OCI-LY7 (cell line): ENCODE measurements at regions not wholly inside any gene's neighbourhood (a gene's known extent, or its start where the extent isn't known, plus 50 kb on each side); places are given as distances from the start of the nearest gene placed in this dataset.

Source experiments
- BruUV-seq: library from RNA; stranded (reverse); fragments of 400-500 nt; replicated peaks from 2 replicates; lab custom pipeline; 2021; lab: Mats Ljungman, UMichigan
- CTCF ChIA-PET: fragments of 300-600 bp; sonication (Branson Sonifier 250); formaldehyde crosslinking; loops from one replicate; lab custom pipeline; 2022; ENCODE audit warnings: antibody characterized with exemption; ENCODE audit not compliant: unreplicated experiment; lab: Charles Lee
- POLR2A ChIA-PET: fragments of 300-600 bp; sonication (Branson Sonifier 250); formaldehyde crosslinking; loops from one replicate; lab custom pipeline; 2022; ENCODE audit warnings: antibody characterized with exemption; lab: Charles Lee
- DNase-seq: peaks from one replicate; pipeline ENCODE4 v3.0.0-alpha.2; 2015; ENCODE audit warnings: low spot score
- H2AFZ ChIP-seq: fragments of 200-600 bp; sonication (generic), shearing (Covaris generic); 2 replicates; pipeline ENCODE4 v1.6.1; 2014; ENCODE audit warnings: mild to moderate bottlenecking, antibody characterized with exemption, low read length, moderate library complexity
- H3K27ac ChIP-seq: fragments of 200-600 bp; sonication (generic); 2 replicates; pipeline ENCODE4 v1.5.1; 2014; ENCODE audit warnings: mixed run types, low read depth, mild to moderate bottlenecking, moderate library complexity, low read length, inconsistent platforms; ENCODE audit not compliant: poor library complexity, severe bottlenecking
- H3K36me3 ChIP-seq: fragments of 200-600 bp; sonication (generic); 2 replicates; pipeline ENCODE4 v1.6.1; 2014; ENCODE audit warnings: mild to moderate bottlenecking, antibody characterized with exemption, low read length, moderate library complexity, mixed read lengths; ENCODE audit not compliant: insufficient read depth
- H3K4me1 ChIP-seq: fragments of 200-600 bp; sonication (generic); 2 replicates; pipeline ENCODE4 v1.5.1; 2014; ENCODE audit warnings: mild to moderate bottlenecking, low read length; ENCODE audit not compliant: insufficient read depth, poor library complexity, severe bottlenecking
- H3K4me2 ChIP-seq: fragments of 200-600 bp; sonication (generic); 2 replicates; pipeline ENCODE4 v1.6.1; 2014; ENCODE audit warnings: mild to moderate bottlenecking, low read length
- H3K4me3 ChIP-seq: fragments of 200-600 bp; sonication (generic); 2 replicates; pipeline ENCODE4 v1.5.1; 2014; ENCODE audit warnings: mild to moderate bottlenecking, low read depth, low read length; ENCODE audit not compliant: poor library complexity, severe bottlenecking
- H3K79me2 ChIP-seq: fragments of 200-600 bp; sonication (generic); 2 replicates; pipeline ENCODE4 v1.6.1; 2016; ENCODE audit warnings: low read depth, mild to moderate bottlenecking, low read length, moderate library complexity, mixed read lengths; ENCODE audit not compliant: insufficient read depth
- H3K9me2 ChIP-seq: fragments of 200-600 bp; sonication (generic); 2 replicates; pipeline ENCODE4 v1.6.1; 2016; ENCODE audit warnings: mild to moderate bottlenecking, low read length, mixed read lengths; ENCODE audit not compliant: insufficient read depth
- H3K9me3 ChIP-seq: fragments of 200-600 bp; sonication (generic); 2 replicates; pipeline ENCODE4 v1.6.1; 2014; ENCODE audit warnings: mild to moderate bottlenecking, mixed run types, low read length, mixed read lengths
- H4K20me1 ChIP-seq: fragments of 200-600 bp; sonication (generic); 2 replicates; pipeline ENCODE4 v1.6.1; 2014; ENCODE audit warnings: mild to moderate bottlenecking, antibody characterized with exemption, low read length, moderate library complexity, mixed read lengths; ENCODE audit not compliant: insufficient read depth
- EZH2phosphoT487 ChIP-seq: fragments of 200-600 bp; sonication (generic); IDR thresholded peaks from 2 replicates; pipeline ENCODE4 v1.6.1; 2018; ENCODE audit warnings: low read depth, borderline replicate concordance, mild to moderate bottlenecking, mixed run types, antibody characterized with exemption, low read length, moderate library complexity, mixed read lengths
- intact Hi-C: fragments of 100-400 bp; cut with micrococcal nuclease; formaldehyde crosslinking; loops from one replicate; pipeline ENCODE4 v1.10.0; 2022; ENCODE audit not compliant: unreplicated experiment
- TF ChIP-seq, protein P1 (sequence below): fragments of 200-600 bp; sonication (generic); conservative IDR thresholded peaks from 2 replicates; pipeline ENCODE4 v1.5.1; 2014; ENCODE audit warnings: mild to moderate bottlenecking, antibody characterized with exemption, low read length, moderate library complexity, mixed read lengths

DNA sequence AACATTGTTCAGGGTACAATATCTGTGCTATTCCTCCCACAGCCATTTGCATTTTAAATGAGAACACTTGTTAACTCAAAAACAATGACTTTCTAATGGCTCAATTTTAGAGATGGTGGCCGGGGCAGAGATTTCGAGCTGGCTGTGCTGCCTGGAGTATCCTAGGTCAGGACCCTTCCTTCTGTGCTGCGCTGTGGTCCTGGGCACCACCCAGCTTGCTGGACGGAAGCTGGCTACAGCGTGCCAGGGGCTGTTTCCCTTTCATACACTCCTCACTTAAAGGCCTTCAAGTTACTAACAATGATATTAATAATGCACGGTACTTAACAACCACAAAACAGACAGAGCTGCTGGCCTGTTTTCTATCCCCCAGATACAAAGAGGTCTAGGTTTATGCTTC, 194.4 kb upstream of the CST7 start:
- Histone ChIP-seq H3K9me2 (no peaks in the 10 kb centered on the region), H3K4me3 (no peak overlapping the region), H3K27ac (no peak overlapping the region), H3K4me2 (no peak overlapping the region), H3K36me3 (no peaks in the 10 kb centered on the region), H3K4me1 (no peaks in the 10 kb centered on the region), H4K20me1 (no peaks in the 10 kb centered on the region), H3K79me2 (no peaks in the 10 kb centered on the region), H3K9me3 (no peaks in the 10 kb centered on the region), H2AFZ (no peak overlapping the region)
- intact Hi-C loops, result no loop called here
- TF ChIP-seq, protein P1, sequence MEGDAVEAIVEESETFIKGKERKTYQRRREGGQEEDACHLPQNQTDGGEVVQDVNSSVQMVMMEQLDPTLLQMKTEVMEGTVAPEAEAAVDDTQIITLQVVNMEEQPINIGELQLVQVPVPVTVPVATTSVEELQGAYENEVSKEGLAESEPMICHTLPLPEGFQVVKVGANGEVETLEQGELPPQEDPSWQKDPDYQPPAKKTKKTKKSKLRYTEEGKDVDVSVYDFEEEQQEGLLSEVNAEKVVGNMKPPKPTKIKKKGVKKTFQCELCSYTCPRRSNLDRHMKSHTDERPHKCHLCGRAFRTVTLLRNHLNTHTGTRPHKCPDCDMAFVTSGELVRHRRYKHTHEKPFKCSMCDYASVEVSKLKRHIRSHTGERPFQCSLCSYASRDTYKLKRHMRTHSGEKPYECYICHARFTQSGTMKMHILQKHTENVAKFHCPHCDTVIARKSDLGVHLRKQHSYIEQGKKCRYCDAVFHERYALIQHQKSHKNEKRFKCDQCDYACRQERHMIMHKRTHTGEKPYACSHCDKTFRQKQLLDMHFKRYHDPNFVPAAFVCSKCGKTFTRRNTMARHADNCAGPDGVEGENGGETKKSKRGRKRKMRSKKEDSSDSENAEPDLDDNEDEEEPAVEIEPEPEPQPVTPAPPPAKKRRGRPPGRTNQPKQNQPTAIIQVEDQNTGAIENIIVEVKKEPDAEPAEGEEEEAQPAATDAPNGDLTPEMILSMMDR, result no peak
- no peak for TF ChIP-seq EZH2phosphoT487
- no peak for DNase-seq
- no TSS peak for BruUV-seq
- ChIA-PET POLR2A (no interaction called here), CTCF (no interaction called here)

- TF ChIP-seq, protein P1, result no peak
- TF ChIP-seq EZH2phosphoT487, result no peak
- Histone ChIP-seq H3K4me1 (no peaks in the 10 kb centered on the region), H2AFZ (no peak overlapping the region), H3K4me2 (no peak overlapping the region), H4K20me1 (no peaks in the 10 kb centered on the region), H3K79me2 (no peaks in the 10 kb centered on the region), H3K27ac (no peak overlapping the region), H3K9me3 (no peaks in the 10 kb centered on the region), H3K9me2 (no peaks in the 10 kb centered on the region), H3K36me3 (no peaks in the 10 kb centered on the region), H3K4me3 (no peak overlapping the region)
- intact Hi-C loops, result no loop called here
- ChIA-PET CTCF (no interaction called here), POLR2A (no interaction called here)
- DNase-seq, result no peak
- no TSS peak for BruUV-seq
Measured at GRCh38 chr20:24755411-24755922, 193.6 kb upstream of the CST7 start.

- Histone ChIP-seq H3K9me2 (no peaks in the 10 kb centered on the region), H3K27ac (no peak overlapping the region), H3K4me2 (no peak overlapping the region), H3K4me3 (no peak overlapping the region), H3K36me3 (no peaks in the 10 kb centered on the region), H3K4me1 (no peaks in the 10 kb centered on the region), H4K20me1 (no peaks in the 10 kb centered on the region), H3K9me3 (no peaks in the 10 kb centered on the region), H3K79me2 (no peaks in the 10 kb centered on the region), H2AFZ (no peak overlapping the region)
- POLR2A ChIA-PET, result interaction anchor here (0.5 kb wide), 1 partner anchor 699 kb away, joined by 3 read pairs; no protein-coding TSS in a partner anchor
- CTCF ChIA-PET, result no interaction called here
- no TSS peak for BruUV-seq
- no peak for TF ChIP-seq EZH2phosphoT487
- TF ChIP-seq, protein P1, result no peak
- DNase-seq, result no peak
- intact Hi-C loops, result no loop called here
Measured at GRCh38 chr20:24756292-24757025, 192.6 kb upstream of the CST7 start.
